Superior temporal gyrus (tissue), 1 donor: ENCODE measurements at regions not wholly inside any gene's neighbourhood (a gene's known extent, or its start where the extent isn't known, plus 50 kb on each side); places are given as distances from the start of the nearest gene placed in this dataset.

Source experiments
- DNase-seq: peaks from one replicate; pipeline ENCODE4 v3.0.0-alpha.2; 2016; ENCODE audit errors: extremely low spot score

- no peak for DNase-seq
Measured at GRCh38 chr13:73967397-73968165, 166.6 kb downstream of the KLF12 start.

GRCh38 chr13:73966331-73966730, 167.9 kb downstream of the KLF12 start:
- no peak for DNase-seq

- no peak for DNase-seq
Measured at GRCh38 chr13:73962284-73962683, 171.9 kb downstream of the KLF12 start.

GRCh38 chr13:73961181-73961580, 173.0 kb downstream of the KLF12 start:
- DNase-seq = no peak

GRCh38 chr13:73960474-73960873, 173.7 kb downstream of the KLF12 start:
- DNase-seq = no peak

- DNase-seq = no peak
Measured at GRCh38 chr13:73958657-73959397, 175.4 kb downstream of the KLF12 start.

- DNase-seq = no peak
Measured at GRCh38 chr13:73957889-73958288, 176.3 kb downstream of the KLF12 start.

GRCh38 chr13:73956795-73957408, 177.3 kb downstream of the KLF12 start:
- DNase-seq = no peak

- DNase-seq = no peak
Measured at GRCh38 chr13:73955977-73956500, 178.2 kb downstream of the KLF12 start.

- DNase-seq = no peak
Measured at GRCh38 chr13:73954808-73955207, 179.4 kb downstream of the KLF12 start.

GRCh38 chr13:73952648-73953047, 181.6 kb downstream of the KLF12 start:
- no peak for DNase-seq

GRCh38 chr13:73948848-73949529, 185.2 kb downstream of the KLF12 start:
- no peak for DNase-seq

GRCh38 chr13:73945871-73946270, 188.3 kb downstream of the KLF12 start:
- no peak for DNase-seq

- DNase-seq = no peak
Measured at GRCh38 chr13:73945382-73945781, 188.8 kb downstream of the KLF12 start.

- no peak for DNase-seq
Measured at GRCh38 chr13:73943965-73944233, 190.3 kb downstream of the KLF12 start.

- DNase-seq = no peak
Measured at GRCh38 chr13:73943137-73943964, 190.9 kb downstream of the KLF12 start.

GRCh38 chr13:73941752-73942151, 192.5 kb downstream of the KLF12 start:
- DNase-seq = no peak

- no peak for DNase-seq
Measured at GRCh38 chr13:73940098-73940497, 194.1 kb downstream of the KLF12 start.

- DNase-seq = no peak
Measured at GRCh38 chr13:73939603-73940002, 194.6 kb downstream of the KLF12 start.

GRCh38 chr13:73939071-73939380, 195.2 kb downstream of the KLF12 start:
- no peak for DNase-seq

GRCh38 chr13:73938372-73939070, 195.7 kb downstream of the KLF12 start:
- DNase-seq = no peak
